Astrocyte of the spinal cord (primary cell): ENCODE measurements at regions not wholly inside any gene's neighbourhood (a gene's known extent, or its start where the extent isn't known, plus 50 kb on each side); places are given as distances from the start of the nearest gene placed in this dataset.

Source experiments
- DNase-seq: peaks from one replicate; pipeline ENCODE4 v3.0.0; 2011; ENCODE audit warnings: low read depth, low spot score
- H3K4me3 ChIP-seq: 2 replicates; pipeline ENCODE4 v1.5.1; 2011; ENCODE audit warnings: low read depth, mild to moderate bottlenecking, low read length, moderate library complexity
- in situ Hi-C: cut with HindIII; loops from 2 replicates; pipeline ENCODE4 v1.10.0; 2017; ENCODE audit warnings: low sequenced_read_pairs
- TF ChIP-seq, protein P1 (sequence below): IDR thresholded peaks from 2 replicates; pipeline ENCODE4 v1.5.1; 2012; ENCODE audit warnings: low read depth, mild to moderate bottlenecking, low read length, inconsistent platforms

DNA sequence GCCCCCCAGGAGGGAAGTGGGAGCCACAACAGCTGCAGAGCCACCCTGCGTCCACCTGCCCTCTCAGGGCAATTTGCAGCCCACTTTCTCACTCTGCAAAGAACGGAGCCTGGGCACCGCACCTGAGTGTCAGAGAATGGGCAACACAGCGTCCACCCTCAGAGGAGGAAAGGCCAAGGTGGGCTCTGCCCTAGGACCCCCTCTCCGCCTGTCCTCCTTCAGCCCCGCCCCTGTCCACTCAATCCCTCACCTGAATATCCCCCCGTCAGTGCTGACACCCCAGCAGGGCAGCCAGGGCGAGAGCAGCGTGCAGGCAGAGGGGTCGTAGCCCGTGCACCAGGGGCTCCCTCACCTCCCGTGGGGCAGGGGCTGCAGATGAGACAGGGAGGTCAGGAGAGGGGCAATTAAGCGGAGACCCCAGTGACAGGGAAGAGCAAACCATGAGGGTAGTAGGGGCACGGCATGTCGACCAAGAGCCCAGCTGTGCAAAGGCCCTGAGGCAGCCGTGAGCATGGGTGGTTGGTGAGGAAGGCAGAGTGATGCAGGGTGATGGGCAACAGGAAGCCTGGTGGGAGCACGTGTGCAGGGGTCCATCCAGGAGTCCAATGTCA, 140.3 kb downstream of the OLFM1 start:
- in situ Hi-C loops: no loop called here
- no peak for DNase-seq
- no peak overlapping the region for H3K4me3 ChIP-seq
- TF ChIP-seq, protein P1, sequence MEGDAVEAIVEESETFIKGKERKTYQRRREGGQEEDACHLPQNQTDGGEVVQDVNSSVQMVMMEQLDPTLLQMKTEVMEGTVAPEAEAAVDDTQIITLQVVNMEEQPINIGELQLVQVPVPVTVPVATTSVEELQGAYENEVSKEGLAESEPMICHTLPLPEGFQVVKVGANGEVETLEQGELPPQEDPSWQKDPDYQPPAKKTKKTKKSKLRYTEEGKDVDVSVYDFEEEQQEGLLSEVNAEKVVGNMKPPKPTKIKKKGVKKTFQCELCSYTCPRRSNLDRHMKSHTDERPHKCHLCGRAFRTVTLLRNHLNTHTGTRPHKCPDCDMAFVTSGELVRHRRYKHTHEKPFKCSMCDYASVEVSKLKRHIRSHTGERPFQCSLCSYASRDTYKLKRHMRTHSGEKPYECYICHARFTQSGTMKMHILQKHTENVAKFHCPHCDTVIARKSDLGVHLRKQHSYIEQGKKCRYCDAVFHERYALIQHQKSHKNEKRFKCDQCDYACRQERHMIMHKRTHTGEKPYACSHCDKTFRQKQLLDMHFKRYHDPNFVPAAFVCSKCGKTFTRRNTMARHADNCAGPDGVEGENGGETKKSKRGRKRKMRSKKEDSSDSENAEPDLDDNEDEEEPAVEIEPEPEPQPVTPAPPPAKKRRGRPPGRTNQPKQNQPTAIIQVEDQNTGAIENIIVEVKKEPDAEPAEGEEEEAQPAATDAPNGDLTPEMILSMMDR: no peak

DNA sequence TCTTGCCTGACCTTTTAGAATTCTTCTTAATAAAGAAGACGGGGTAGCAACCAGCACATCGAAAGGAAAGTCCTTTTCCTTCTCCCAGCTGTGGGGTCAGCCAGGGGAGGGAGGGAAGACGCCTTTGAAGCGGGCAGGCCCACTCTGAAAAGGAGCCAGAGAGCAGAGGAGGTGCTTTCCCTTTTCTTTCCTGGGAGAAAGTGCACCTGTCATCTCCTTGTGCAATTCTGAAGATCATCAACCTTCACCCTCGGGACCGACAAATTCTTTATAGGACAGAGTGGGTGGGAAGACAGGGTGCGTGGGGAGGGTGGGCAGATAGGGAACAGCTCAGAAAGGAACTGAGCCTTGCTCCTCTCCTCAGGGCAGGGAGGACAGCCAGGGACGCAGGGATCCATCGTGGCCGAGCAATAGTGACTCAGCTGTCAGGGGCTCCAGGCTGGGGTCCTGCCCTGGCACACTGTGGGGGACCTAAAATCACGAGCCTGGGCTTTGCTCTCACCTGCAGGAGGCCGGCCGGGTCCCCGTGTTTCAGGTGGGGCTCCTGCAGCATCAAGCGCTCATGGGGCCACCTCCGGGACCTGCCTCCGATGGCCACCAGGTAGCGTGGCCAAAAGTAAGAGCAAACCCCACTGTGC, 141.0 kb downstream of the OLFM1 start:
- no peak overlapping the region for H3K4me3 ChIP-seq
- TF ChIP-seq, protein P1: no peak
- in situ Hi-C loops: no loop called here
- no peak for DNase-seq

DNA sequence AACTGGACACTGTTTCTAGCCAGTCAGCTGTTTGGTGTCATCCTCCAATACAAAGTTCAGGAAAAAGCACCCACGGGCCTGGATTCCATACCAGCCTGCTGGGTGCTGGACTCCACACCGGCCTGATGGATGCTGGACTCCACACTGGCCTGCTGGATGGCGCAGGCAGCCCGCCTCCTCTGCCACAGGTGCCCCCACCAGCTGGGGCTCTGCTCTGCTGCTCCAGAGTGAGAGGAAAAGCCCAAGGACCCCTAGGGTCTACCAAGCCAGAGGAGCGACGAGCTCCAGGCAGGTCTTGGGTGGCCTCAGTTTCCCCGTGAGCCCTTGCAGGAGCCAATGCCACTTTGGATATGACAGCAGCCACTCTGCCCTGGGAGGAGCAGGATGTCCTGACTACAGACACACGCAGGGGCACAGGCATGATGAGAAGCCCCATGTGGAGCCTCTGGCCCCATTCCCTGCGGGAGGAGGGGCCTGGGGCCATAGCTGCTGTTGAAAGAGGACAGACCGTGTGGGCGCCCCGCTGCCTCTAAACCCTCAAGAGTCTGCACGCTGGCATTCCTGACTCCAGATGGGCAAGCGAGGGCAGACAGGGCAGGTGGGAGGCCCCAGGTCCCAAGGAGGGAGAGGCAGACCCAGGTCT, 141.6 kb downstream of the OLFM1 start:
- in situ Hi-C loops: no loop called here
- no peak overlapping the region for H3K4me3 ChIP-seq
- TF ChIP-seq, protein P1: no peak
- DNase-seq: no peak

DNA sequence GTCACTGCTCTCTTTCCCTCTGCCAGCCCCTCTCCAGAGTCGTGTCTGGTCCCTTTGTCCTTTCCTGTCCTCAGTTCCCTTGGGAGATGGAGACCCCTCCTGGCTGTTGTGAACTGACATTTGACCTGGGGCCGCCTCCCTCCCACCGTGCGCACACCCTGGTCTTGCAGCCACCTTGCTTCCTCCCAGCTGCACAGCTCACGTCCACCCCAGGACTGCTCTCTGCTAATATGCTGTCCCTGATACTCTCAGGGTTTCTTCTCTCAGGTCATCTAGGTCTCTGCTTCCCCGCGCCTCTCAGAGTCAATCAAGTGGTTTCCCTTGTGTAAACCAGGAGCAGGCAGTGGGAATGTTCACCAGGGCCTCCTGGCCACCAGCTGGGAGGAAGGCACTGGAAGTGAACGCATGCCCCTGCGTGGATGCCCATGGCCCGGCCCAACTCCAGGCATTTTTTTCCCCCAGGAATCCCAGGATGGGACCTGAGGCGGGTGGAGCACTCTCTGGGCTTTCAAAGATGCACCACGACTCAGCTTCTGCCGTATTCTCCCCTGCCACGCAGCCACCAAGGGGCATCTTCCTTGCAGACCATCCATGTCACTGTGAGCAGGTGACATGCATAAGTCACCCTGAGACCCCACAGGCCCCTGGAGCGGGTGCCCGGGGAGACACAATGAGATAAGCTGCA, 142.4 kb downstream of the OLFM1 start:
- TF ChIP-seq, protein P1: no peak
- no peak overlapping the region for H3K4me3 ChIP-seq
- no peak for DNase-seq
- in situ Hi-C loops: no loop called here

DNA sequence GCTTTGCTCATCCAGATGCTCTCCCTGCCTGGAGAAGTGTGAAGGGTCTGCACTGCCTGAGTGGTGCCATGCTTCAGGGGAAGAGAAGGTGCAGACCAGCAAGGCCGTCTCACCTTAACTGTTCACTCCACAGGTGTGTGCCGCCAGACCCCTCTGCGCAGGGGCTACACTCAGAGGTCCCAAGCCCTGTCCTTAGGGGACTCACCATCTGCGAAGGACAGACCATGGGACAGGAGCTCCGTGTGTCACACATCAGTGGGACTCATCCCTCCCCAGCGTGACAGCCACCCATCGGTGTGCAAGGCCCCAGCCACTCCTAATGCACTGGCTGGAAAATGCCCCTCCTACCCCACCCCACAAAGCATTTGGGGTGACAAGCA, 142.9 kb downstream of the OLFM1 start:
- TF ChIP-seq, protein P1: no peak
- H3K4me3 ChIP-seq: no peak overlapping the region
- DNase-seq: no peak
- in situ Hi-C loops: no loop called here

DNA sequence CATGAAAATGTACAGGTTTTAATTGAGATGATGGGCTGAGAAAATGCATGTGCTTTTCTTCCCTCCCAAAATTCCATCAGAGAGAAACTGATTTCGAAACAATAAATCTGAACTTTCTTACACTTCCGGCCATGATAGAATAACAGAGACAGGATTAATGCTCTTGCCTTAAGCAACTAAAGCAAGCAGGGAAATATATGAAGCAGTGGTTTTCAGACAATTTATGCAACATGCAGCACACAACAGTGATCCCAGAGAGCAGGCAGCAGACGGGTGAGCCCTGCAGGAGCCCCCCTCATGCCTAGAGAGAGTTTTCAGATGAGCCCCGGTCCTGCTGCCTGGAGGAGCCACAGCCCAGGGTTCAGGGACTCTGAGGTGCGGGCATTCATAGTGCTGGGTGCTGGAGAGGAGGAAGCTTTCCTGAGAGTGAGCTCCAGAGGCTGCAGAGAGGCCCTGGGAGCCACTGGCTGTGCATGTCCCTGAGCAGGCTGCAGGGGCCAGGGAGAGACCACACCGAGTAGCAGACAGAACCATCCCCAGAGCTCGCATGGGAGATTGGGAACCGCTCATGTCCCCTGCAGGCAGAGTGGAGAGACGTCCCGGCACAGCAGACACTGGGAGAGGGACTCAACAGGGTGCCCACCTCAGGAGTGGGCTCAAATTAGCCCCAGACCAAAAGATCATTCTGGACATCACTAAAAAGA, 143.5 kb downstream of the OLFM1 start:
- TF ChIP-seq, protein P1: no peak
- in situ Hi-C loops: no loop called here
- no peak overlapping the region for H3K4me3 ChIP-seq
- DNase-seq: no peak
